ENCODE measurements at regions not wholly inside any gene's neighbourhood (a gene's known extent, or its start where the extent isn't known, plus 50 kb on each side); places are given as distances from the start of the nearest gene placed in this dataset.

DNA sequence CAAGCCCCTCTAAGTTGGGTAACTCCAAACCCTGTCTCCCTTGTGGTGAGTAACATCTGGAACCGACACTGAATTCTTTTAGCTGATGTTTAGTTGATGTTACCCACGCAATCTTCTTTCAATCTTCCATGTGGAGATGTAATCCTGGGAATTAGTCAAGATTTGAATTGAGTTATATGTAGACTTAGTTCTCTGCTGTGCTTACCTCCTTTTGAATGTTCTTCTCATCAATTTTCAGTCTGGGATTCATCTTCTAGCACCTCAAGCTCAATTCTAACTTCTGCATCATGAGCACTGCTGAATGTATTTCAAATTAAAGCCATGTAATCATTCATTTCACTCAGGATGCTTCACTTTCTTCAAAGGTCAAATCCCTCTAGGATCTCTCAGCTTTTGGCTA is 270.6 kb downstream of the FAM170A start:
- Histone ChIP-seq H3K27ac (ENCODE audit: low read depth in 1 of 2, low read length in 2 of 2) (no peak overlapping the region), H2AFZ (ENCODE audit: insufficient read depth, low read depth, low read length, poor library complexity, severe bottlenecking) (no peak overlapping the region), H3K9me3 (replicated peaks in 1 of 2; ENCODE audit: control insufficient read depth in 1 of 2, insufficient read depth in 1 of 2, low read length in 2 of 2) (no peaks in the 10 kb centered on the region), H3K36me3 (replicated peaks in 1 of 2; ENCODE audit: control insufficient read depth in 1 of 2, insufficient read depth in 2 of 2, low read length in 2 of 2) (no peaks in the 10 kb centered on the region), H3K9ac (ENCODE audit: insufficient read depth, low read length, poor library complexity, severe bottlenecking) (no peak overlapping the region), H3K79me2 (ENCODE audit: insufficient read depth, low read length) (no peaks in the 10 kb centered on the region), H3K4me3 (replicated peaks in 1 of 3; ENCODE audit: low read depth in 2 of 3, low read length in 3 of 3) (no peak overlapping the region), H3K4me1 (ENCODE audit: control insufficient read depth in 1 of 2, insufficient read depth in 2 of 2, low read length in 2 of 2) (no peaks in the 10 kb centered on the region), H3K4me2 (replicated peaks; ENCODE audit: extremely low read depth, low read length, poor library complexity, severe bottlenecking) (no peak overlapping the region), H3K27me3 (ENCODE audit: control insufficient read depth in 2 of 2, insufficient read depth in 2 of 2, low read length in 2 of 2) (no peaks in the 10 kb centered on the region), H4K20me1 (ENCODE audit: insufficient read depth, low read length) (no peaks in the 10 kb centered on the region)
- no peaks in the 10 kb centered on the region for H3K9me3 Mint-ChIP-seq
- WGBS (ENCODE audit: insufficient coverage): no CpG with 5 or more reads among the region's 2 CpGs
- peaks cover 2 to 5% (median 3%) of the 10 kb centered on the region in 3 donors for H3K27me3 Mint-ChIP-seq (ENCODE audit: low read depth in 3 of 3)
- H3K4me1 Mint-ChIP-seq: no peaks in the 10 kb centered on the region
- TF ChIP-seq, protein P1, sequence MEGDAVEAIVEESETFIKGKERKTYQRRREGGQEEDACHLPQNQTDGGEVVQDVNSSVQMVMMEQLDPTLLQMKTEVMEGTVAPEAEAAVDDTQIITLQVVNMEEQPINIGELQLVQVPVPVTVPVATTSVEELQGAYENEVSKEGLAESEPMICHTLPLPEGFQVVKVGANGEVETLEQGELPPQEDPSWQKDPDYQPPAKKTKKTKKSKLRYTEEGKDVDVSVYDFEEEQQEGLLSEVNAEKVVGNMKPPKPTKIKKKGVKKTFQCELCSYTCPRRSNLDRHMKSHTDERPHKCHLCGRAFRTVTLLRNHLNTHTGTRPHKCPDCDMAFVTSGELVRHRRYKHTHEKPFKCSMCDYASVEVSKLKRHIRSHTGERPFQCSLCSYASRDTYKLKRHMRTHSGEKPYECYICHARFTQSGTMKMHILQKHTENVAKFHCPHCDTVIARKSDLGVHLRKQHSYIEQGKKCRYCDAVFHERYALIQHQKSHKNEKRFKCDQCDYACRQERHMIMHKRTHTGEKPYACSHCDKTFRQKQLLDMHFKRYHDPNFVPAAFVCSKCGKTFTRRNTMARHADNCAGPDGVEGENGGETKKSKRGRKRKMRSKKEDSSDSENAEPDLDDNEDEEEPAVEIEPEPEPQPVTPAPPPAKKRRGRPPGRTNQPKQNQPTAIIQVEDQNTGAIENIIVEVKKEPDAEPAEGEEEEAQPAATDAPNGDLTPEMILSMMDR (IDR thresholded peaks at IDR 0.05): no peak
- no peak overlapping the region for H3K27ac Mint-ChIP-seq
- H3K4me3 Mint-ChIP-seq: no peak overlapping the region
- intact Hi-C loops (cut with micrococcal nuclease): no loop called here
- H3K36me3 Mint-ChIP-seq: no peaks in the 10 kb centered on the region
- no peak for DNase-seq

DNA sequence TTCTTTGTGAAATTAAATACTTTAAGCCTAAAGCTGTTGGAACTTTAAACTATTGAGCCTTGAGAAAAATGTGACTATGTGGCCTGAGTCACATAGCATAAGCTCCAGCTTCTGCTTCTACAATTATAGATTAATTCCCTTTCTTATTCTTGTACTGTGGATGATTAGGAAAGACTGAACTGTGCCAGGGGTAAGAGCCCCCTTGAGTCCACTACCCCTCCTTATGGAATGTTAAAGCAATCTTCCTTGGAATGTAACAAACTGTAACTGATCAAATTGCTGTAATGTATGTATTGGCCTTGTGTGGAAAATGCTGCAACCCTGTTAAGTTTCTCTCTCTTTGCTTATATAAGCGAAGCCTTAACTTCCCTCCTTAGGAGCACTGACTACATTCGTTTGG is 273.2 kb downstream of the FAM170A start:
- no peak for DNase-seq
- Mint-ChIP-seq H3K27me3 (ENCODE audit: low read depth in 3 of 3) (peaks cover 1 to 3% (median 2%) of the 10 kb centered on the region in 3 donors), H3K4me1 (no peaks in the 10 kb centered on the region), H3K27ac (no peak overlapping the region), H3K36me3 (no peaks in the 10 kb centered on the region), H3K4me3 (no peak overlapping the region), H3K9me3 (peaks cover 0 to 9% (median 4%) of the 10 kb centered on the region in 7 donors)
- H3K9me3 ChIP-seq (replicated peaks in 1 of 2; ENCODE audit: control insufficient read depth in 1 of 2, insufficient read depth in 1 of 2, low read length in 2 of 2): peaks cover 0 to 7% of the 10 kb centered on the region in 2 donors
- no CpG with 5 or more reads among the region's 2 CpGs for WGBS (ENCODE audit: insufficient coverage)
- H3K4me3 ChIP-seq (replicated peaks in 1 of 3; ENCODE audit: low read depth in 2 of 3, low read length in 3 of 3): no peak overlapping the region
- H3K9ac ChIP-seq (ENCODE audit: insufficient read depth, low read length, poor library complexity, severe bottlenecking): no peak overlapping the region
- H3K4me1 ChIP-seq (ENCODE audit: control insufficient read depth in 1 of 2, insufficient read depth in 2 of 2, low read length in 2 of 2): no peaks in the 10 kb centered on the region
- no peaks in the 10 kb centered on the region for H3K79me2 ChIP-seq (ENCODE audit: insufficient read depth, low read length)
- no peaks in the 10 kb centered on the region for H3K36me3 ChIP-seq (replicated peaks in 1 of 2; ENCODE audit: control insufficient read depth in 1 of 2, insufficient read depth in 2 of 2, low read length in 2 of 2)
- no peak overlapping the region for H3K4me2 ChIP-seq (replicated peaks; ENCODE audit: extremely low read depth, low read length, poor library complexity, severe bottlenecking)
- intact Hi-C loops (cut with micrococcal nuclease): no loop called here
- H3K27me3 ChIP-seq (ENCODE audit: control insufficient read depth in 2 of 2, insufficient read depth in 2 of 2, low read length in 2 of 2): no peaks in the 10 kb centered on the region
- TF ChIP-seq, protein P1 (IDR thresholded peaks at IDR 0.05): no peak
- no peaks in the 10 kb centered on the region for H4K20me1 ChIP-seq (ENCODE audit: insufficient read depth, low read length)
- no peak overlapping the region for H2AFZ ChIP-seq (ENCODE audit: insufficient read depth, low read depth, low read length, poor library complexity, severe bottlenecking)
- no peak overlapping the region for H3K27ac ChIP-seq (ENCODE audit: low read depth in 1 of 2, low read length in 2 of 2)
